ENCODE measurements at regions not wholly inside any gene's neighbourhood (a gene's known extent, or its start where the extent isn't known, plus 50 kb on each side); places are given as distances from the start of the nearest gene placed in this dataset.

GRCh38 chr6:12606616-12607015 is 110.0 kb upstream of the PHACTR1 start:
- no peak for TF ChIP-seq CTCF (optimal IDR thresholded peaks at IDR 0.05 in 1 of 3, IDR thresholded peaks at IDR 0.05 in 1 of 3, conservative IDR thresholded peaks at IDR 0.05 in 1 of 3; ENCODE audit: extremely low read depth in 1 of 3, insufficient read depth in 2 of 3, low read length in 3 of 3)
- no peak for TF ChIP-seq EZH2 (IDR thresholded peaks at IDR 0.05; ENCODE audit: low read length)
